Left renal cortex interstitium (tissue), 4 donors: ENCODE measurements at regions not wholly inside any gene's neighbourhood (a gene's known extent, or its start where the extent isn't known, plus 50 kb on each side); places are given as distances from the start of the nearest gene placed in this dataset.
"Not testable (repeated sequence)": the region's sequence is repeated elsewhere in the genome, so short reads cannot be mapped to it uniquely, and the experiment has no call there.

Source experiments
- DNase-seq, 4 donors: peaks; one replicate each; pipeline ENCODE4 v3.0.0-alpha.2; 2013; ENCODE audit warnings: low read depth in 4 of 4, low spot score in 2 of 4, missing footprints in 1 of 4

- DNase-seq, result no peak
Measured at GRCh38 chr14:28142400-28143015, 624.1 kb upstream of the FOXG1 start.

DNA sequence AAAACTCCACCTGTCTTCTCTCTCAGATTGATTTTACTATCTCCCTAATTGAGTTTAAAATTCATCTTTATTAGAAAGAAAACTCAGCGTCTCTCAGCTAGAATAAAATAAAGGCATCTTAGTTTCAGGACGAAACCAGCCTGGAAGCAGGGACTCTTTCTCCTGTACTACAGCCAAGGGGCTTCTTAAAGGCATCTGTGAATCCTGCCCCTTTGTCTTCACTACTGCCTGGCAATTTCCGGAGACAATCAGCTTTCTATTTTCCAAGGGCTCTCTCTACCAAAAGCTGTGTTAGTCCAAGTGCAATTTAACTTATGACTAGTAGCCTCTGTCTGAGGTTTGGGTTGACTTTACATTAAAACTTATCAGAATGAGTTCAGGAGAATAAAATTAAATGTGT, 623.3 kb upstream of the FOXG1 start:
- DNase-seq, result no peak

GRCh38 chr14:28151926-28152325, 614.7 kb upstream of the FOXG1 start:
- DNase-seq, result no peak

GRCh38 chr14:28152453-28153044, 614.0 kb upstream of the FOXG1 start:
- no peak for DNase-seq

DNA sequence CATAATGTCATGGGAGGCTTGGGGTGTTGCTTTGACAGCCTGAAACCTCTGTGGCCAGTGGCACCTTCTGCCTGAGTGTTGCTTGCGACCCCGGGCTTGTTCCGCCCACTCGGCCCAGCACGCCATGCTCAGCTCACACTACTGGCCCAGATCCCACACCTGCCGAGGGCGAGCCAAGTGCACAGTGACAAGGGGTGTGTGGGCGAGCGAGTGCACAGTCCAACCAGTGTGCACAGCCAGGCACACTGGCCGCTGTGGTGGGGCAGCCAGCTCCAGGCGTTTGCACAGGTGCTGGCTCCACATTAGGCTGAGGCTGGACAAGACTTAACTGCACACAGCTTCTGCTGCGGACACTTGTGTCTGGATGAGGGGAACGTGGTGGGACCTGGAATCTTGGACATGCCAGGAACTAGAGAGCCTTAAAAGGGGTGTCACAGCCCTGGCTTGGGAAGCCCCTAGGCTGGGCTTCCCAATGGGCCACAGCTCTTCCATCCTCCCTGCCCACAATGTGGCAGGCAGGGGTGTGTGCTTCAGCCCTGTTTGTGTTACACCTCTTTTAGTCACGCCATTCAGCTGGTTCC, 609.2 kb upstream of the FOXG1 start:
- DNase-seq, result no peak

GRCh38 chr14:28157887-28158791, 608.4 kb upstream of the FOXG1 start:
- DNase-seq, result no peak

GRCh38 chr14:28161040-28161439, 605.5 kb upstream of the FOXG1 start:
- DNase-seq, result no peak

GRCh38 chr14:28163233-28163632, 603.4 kb upstream of the FOXG1 start:
- DNase-seq, result no peak

DNA sequence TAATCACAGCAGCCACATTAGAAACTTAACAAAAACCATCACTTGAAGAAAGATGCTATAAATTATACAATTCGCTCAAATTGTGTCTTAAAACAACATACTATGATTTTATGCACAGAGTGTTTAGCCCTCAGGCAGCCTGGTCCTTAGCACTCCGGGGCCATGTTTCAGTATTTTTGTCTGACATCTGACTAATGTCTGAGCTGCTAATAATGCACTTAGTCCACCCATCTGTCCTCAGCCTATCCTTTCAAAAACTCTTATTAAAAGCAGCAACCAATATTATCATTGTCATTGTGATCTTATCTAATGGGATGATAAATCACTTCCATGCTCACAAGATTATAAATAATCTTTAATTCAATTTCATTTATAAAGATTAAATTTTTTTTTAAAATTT, 602.7 kb upstream of the FOXG1 start:
- DNase-seq, result no peak

DNA sequence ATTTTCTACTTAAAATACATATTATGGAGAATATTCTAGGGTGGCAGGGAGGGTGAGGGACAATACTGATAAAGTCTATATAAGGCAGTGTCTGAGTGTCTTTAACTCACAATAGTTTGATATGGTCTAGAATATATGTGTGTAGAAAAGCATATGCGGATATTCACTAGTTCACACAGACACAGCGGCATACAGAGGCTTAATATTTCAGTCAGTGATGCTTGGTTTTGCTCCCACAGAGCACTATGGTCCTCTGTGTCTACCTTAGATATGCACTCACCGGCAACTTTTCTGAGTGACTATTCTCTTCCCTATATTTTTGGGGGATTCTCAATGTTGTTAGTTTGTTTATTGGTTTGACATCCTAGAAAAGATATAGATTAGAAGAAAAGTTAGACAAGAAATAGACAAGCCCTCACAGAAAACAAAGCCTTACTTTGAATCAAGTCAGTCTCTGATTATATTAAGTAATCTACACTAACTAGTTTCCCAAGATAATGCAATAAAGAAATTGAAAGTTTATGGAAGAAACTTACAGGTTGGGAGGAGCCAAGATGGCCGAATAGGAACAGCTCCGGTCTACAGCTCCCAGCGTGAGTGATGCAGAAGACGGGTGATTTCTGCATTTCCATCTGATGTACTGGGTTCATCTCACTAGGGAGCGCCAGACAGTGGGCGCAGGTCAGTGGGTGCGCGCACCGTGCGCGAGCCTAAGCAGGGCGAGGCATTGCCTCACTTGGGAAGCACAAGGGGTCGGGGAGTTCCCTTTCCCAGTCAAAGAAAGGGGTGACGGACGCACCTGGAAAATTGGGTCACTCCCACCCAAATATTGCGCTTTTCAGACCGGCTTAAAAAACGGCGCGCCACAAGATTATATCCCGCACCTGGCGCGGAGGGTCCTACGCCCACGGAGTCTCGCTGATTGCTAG, 578.4 kb upstream of the FOXG1 start:
- DNase-seq, result not testable (repeated sequence)

GRCh38 chr14:28196878-28197277, 569.7 kb upstream of the FOXG1 start:
- no peak for DNase-seq

DNA sequence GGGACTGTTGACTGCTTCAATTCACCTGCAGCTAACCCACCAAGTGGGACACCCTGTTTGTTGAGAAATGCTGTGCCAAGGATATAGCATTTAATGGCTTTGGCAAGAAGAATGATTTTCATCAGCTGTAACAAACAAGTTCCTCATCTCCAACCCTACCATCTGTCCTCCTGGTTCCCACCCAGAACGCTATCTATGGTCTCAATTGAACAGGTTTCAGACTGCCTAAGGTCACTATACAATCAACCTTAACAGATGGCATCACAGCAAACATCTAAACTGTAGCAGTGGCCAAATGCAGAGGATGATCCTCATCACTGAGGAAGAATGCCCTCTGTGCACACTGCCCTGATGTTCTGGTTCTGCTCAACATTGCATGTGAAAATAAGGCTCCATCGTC, 546.2 kb upstream of the FOXG1 start:
- no peak for DNase-seq

DNA sequence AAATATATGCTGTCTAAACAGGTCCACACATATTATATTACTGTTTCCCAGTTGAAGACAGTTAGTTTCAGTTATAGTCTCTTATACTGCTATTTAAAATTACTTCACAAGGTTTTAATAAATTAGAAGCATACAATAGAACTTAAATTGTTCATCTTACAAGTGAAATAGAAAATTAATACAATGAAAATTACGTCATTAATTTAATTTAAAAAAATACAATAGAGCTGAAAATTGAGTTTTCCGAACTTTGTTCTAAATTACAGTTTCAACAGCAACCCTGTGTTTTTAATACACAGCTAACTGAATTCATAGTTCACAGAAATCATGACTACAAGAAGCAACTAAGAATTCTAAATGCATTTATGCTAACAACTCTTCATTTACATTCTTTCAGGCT, 525.7 kb upstream of the FOXG1 start:
- DNase-seq, result no peak

GRCh38 chr14:28242895-28243294, 523.7 kb upstream of the FOXG1 start:
- DNase-seq, result no peak

GRCh38 chr14:28243600-28243999, 523.0 kb upstream of the FOXG1 start:
- DNase-seq, result no peak

GRCh38 chr14:28245216-28245615, 521.4 kb upstream of the FOXG1 start:
- DNase-seq, result no peak

DNA sequence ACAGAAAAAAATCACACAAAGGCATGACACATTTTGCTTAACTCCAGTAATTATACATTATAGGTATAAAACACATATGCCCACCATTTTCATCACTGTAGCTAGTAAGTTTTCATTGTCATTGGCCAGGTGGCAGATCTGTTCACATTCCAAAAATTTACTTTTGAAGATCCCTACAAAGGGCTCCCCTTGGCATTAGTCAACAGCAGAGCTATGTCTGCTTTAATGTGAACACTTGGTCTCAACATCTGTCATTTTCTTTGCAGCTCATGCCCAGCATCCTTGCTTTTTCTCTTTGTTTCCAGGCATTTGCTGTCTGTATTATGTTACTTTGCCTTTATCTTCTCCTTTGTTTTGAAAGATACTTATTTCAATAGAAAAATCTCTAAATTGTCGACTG, 519.1 kb upstream of the FOXG1 start:
- no peak for DNase-seq

- DNase-seq, result not testable (repeated sequence)
Measured at GRCh38 chr14:28252124-28252523, 514.5 kb upstream of the FOXG1 start.

DNA sequence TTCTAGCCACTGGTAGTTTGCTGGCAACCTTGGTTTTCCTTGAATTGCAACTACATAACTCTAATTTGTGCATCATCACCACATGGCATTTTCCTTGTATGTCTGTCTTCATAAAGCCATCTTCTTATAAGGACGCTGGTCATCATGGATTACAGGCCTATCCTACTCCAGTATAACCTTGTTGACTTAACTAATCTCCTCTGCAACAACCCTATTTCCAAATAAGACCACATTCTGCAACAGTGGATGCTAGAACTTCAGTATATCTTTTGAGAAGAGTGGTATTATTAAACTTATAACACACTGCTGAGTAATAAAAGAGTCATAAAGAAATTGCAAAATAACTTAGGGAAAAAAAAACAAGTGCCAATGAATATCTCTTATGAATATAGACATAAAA, 511.8 kb upstream of the FOXG1 start:
- DNase-seq, result no peak

DNA sequence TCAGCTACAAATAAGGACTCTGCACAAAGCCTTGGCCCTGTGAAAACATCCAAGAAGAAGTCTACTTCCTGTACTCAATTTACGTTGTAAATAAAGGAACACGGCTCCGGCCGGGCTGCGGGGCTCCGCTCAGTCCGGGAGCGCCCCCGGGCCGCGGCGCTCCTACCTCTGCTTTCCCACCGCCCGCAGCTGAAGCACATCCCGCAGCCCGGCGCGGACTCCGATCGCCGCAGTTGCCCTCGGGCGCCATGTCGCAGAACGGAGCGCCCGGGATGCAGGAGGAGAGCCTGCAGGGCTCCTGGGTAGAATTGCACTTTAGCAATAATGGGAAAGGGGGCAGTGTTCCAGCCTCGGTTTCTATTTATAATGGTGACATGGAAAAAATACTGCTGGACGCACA, 502.3 kb upstream of the FOXG1 start:
- DNase-seq, result no peak
